ENCODE measurements at regions not wholly inside any gene's neighbourhood (a gene's known extent, or its start where the extent isn't known, plus 50 kb on each side); places are given as distances from the start of the nearest gene placed in this dataset.

DNA sequence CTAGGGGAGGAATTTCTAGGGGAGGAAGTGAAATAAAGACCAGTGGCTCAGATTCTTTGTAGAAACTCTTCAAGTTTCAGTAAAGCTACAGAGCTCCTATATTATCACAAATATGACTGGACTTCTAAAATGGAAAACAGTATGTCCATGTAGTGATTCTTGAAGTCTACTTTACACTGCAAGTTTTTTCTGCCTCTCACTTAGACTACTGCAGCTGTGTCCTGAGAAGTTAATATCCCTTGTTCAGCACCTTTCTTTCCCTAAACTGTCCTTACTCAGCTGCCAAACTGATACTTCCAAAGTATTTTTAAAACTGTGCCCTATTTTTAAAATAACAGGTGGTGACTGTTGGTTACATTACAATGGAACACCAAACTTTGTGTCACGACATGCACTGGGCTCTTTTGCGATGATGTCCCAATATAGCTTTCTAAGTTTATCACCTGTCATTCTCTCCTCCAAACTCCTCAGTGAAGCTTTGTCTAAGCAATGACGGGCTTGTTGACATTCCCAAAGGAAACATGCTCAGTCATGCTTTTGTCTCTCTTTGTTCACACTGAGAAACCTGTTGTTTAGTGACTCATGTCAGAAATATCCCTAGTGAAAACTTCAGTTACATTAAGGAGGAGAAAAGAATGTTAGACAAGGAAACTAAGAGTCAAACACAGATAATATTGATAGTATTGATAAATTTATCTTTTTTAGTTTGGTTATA, 341.1 kb downstream of the ARL6IP6 start:
- TF ChIP-seq, protein P1, sequence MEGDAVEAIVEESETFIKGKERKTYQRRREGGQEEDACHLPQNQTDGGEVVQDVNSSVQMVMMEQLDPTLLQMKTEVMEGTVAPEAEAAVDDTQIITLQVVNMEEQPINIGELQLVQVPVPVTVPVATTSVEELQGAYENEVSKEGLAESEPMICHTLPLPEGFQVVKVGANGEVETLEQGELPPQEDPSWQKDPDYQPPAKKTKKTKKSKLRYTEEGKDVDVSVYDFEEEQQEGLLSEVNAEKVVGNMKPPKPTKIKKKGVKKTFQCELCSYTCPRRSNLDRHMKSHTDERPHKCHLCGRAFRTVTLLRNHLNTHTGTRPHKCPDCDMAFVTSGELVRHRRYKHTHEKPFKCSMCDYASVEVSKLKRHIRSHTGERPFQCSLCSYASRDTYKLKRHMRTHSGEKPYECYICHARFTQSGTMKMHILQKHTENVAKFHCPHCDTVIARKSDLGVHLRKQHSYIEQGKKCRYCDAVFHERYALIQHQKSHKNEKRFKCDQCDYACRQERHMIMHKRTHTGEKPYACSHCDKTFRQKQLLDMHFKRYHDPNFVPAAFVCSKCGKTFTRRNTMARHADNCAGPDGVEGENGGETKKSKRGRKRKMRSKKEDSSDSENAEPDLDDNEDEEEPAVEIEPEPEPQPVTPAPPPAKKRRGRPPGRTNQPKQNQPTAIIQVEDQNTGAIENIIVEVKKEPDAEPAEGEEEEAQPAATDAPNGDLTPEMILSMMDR (IDR thresholded peaks at IDR 0.05; ENCODE audit: low read depth, low read length), result no peak
- TF ChIP-seq EZH2phosphoT487 (IDR thresholded peaks at IDR 0.05; ENCODE audit: low read depth), result no peak
